GM19239 (cell line): ENCODE measurements at regions not wholly inside any gene's neighbourhood (a gene's known extent, or its start where the extent isn't known, plus 50 kb on each side); places are given as distances from the start of the nearest gene placed in this dataset.
"Not testable (repeated sequence)": the region's sequence is repeated elsewhere in the genome, so short reads cannot be mapped to it uniquely, and the experiment has no call there.

Source experiments
- DNase-seq: peaks from one replicate; pipeline ENCODE4 v3.0.0; 2011; ENCODE audit warnings: low spot score; ENCODE audit not compliant: insufficient read length
- FAIRE-seq: peaks from 2 replicates; lab custom pipeline; 2011; peaks lifted over from hg19 to GRCh38; lab: Jason Lieb, UNC

DNA sequence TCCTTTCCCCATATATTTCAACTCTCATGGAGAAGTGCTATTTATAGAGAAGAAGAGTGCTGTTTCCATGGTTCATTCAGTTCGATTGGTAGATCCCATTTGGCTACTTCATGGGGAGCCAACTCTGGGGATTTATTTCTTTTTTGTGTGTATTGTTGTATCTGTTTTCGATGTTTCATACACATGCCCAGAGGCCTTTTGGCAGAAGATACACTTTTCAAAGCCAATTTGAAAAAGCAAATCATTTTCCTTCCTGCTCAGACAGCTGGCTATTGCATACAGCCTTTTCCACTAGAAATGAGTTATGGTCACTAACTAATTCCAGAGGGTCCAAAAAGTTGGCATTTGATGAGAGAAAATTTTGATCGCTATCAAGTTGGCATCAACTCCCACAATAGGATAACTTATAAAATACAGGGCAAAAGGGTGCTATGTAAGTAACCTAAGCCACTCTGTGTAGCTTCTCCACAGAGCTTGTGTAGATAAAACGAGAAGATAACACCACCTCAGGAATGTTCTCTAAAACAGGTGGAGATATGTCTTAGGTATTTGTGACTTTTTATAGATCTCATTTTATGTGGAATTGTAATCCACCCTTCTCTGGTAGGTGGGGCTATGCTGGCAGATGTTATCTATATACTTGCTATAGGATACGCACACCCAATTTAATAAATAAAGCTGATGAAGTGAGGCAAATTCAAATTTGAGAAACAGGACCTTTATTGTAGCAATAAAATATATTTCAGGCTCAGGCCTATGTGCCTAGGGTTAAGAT is 798.5 kb downstream of the SATB2 start:
- DNase-seq = no peak
- no peak for FAIRE-seq

GRCh38 chr2:198657512-198658121 is 800.1 kb downstream of the SATB2 start:
- no peak for FAIRE-seq
- no peak for DNase-seq

DNA sequence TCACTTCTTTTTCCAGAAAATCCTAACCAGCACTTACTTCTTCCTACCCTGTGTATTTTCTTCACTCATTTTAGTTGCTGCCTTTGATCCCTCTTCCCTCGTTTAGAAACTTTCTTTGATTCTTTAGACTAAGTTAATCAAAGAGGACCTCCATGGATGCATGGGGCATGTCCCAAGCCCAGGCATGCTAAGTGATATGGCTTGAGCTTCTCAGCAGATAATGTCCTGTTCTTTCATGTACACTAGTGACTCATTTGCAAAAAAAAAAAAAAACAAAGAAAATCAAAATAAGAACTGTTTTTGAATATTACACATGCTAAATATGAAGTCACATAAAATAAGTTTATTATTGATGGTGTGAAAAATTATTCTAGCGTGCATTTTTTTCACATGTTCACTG is 800.9 kb downstream of the SATB2 start:
- FAIRE-seq (no peak), DNase-seq (no peak)

GRCh38 chr2:198654646-198655045 is 803.1 kb downstream of the SATB2 start:
- FAIRE-seq = no peak
- no peak for DNase-seq

DNA sequence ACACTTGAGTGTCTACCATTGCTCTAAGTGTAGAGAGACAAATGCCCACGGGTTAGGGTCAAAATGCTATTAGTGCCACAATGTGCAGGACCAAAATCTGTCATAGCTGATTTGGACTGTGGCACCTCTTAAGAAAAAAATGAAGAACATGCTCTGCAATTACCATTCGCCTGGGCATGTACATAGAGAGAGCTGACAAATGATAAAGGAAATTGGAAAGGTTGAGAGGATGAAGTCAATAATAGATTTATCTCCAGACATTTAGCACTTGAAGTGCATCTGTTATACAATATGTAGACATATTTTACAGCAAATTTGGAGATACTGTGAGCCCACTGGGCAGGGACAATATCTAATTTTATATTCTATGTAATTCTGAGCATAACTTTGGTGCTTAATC is 804.4 kb downstream of the SATB2 start:
- FAIRE-seq (no peak), DNase-seq (no peak)

GRCh38 chr2:198652461-198652860 is 805.3 kb downstream of the SATB2 start:
- DNase-seq (no peak), FAIRE-seq (no peak)

DNA sequence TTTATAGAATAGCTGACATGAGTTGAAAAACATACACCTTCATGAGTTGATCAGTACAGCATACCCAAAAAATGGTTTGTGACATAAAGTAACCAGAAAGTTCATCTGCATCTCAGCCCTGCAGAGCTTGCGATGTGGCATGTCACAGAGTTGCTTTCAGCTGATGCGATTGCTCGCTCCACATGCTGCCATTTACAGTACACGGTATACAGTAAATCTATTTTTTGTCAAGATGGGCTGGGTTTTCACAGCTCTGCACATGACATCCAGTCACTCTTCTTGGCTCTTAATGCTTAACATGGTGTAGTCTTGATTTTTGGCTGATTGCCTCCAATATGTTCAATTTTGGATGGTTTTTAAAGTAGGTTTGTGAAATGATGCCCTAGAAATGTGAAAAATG is 811.9 kb downstream of the SATB2 start:
- FAIRE-seq = no peak
- DNase-seq = no peak

DNA sequence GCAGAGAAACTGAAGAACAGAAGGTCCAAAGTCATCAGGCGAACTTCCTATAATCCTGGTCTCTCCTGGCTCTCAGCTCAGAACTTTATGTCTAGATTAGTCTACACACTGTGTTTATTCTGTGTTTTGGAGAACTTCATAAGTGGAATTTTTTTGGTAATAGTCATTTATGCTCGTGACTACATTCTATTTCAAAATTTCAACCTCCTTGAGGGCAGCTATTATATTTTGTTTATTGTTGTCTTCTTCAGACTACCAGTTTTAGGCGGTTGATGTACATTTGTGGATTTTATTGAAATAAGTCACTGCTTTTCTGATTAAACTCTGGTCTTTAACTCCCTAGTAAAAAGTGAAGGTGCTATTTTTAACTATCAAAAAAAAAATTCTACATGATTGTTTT is 816.6 kb downstream of the SATB2 start:
- no peak for FAIRE-seq
- no peak for DNase-seq

DNA sequence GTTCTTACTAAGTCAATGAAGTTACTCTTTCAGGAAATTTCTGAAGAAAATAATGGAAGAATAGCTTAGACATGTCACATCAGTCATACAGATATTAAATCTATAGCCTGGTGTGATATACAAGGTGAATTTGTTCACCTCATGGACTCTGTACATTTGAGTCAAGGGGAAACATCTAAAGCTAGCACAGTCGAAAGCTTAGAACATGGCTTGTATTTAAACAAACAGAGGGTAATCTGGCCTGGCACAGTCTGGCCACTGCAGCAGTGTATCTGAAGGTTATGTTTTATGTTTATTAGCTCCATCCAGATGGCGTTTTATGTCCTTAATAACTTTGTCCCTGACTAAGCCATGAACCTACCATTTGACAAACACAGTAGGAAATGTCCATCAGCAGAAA is 817.3 kb downstream of the SATB2 start:
- no peak for FAIRE-seq

GRCh38 chr2:198639580-198639979 is 818.2 kb downstream of the SATB2 start:
- DNase-seq (no peak), FAIRE-seq (no peak)

More for the DNA sequence above, 817.3 kb downstream of the SATB2 start:
- DNase-seq = no peak

- FAIRE-seq = no peak
- DNase-seq = no peak
These were observed 819.2 kb downstream of the SATB2 start for GRCh38 chr2:198638577-198638976.

- FAIRE-seq (no peak), DNase-seq (no peak)
These were observed 826.0 kb downstream of the PLCL1 start for GRCh38 chr2:198630384-198630783.

DNA sequence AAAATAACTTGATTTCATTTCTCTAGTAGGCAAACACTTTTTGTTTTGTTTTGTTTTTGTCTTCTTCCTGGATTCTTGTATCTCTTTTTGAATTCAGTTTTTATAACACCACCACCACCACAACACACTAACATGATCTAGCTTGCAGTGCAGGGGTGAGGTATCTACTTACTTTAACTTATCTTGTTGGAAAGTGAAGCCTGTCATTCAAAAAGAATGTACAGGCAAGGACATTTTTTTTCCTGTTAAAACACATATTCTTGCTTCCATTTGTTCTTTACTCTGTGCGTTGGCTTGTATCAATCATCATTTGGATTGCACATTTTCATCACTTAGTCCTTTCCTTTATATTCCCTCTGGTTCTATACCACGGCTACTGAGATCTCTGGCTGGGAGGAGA is 824.2 kb downstream of the PLCL1 start:
- FAIRE-seq = no peak
- no peak for DNase-seq

DNA sequence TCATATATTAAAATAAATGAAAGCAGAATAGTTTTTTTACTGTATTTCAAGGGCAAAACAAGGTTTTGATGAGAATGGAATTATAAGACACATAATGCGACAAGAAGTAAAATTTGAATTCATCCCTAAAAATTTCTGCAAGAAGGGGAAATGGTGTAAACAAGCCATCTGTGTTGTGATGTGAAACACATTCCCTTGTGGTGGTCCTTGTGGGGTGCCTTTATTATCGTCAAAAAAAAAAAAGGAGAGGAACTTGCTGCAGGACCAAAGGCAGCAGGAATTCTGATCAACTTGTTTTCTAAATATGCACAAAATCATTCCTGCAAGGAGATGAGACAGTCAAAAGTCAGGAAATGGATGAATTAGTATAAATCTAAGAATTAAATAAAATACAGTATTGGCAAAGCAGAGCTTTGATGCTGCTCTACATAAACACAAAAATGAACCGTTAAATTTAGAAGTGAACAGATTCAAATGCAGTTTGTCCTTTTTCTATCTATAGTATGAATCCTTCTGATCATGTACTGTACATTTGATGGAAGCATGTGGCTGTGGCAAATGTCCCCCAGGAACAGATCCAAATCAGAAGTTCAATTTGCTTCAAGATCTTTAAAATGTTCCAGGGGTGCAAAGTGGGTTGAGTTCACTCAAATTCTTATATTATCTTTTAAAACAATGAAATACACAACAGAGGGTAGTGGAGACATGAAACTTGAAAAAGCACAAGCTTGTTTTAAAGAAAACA is 818.8 kb downstream of the PLCL1 start:
- DNase-seq (no peak), FAIRE-seq (no peak)

DNA sequence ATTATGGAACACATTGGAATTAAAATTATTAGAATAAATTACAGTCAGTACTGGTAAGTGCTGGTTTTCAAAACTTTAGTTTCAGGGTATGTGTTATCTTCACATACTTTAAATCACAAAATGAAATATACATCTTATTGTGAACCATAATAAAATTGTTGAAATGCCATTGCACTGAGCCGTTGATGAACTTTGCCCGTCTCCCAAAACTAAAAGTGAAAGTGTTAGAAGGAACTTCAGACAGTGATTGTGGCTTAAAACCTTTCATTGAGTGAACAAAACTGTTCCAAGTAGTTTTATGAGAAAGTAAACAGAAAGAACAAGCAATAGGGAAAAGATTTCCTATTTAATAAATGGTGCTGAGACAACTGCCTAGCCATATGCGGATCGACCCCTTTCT is 811.6 kb downstream of the PLCL1 start:
- FAIRE-seq = no peak
- no peak for DNase-seq

DNA sequence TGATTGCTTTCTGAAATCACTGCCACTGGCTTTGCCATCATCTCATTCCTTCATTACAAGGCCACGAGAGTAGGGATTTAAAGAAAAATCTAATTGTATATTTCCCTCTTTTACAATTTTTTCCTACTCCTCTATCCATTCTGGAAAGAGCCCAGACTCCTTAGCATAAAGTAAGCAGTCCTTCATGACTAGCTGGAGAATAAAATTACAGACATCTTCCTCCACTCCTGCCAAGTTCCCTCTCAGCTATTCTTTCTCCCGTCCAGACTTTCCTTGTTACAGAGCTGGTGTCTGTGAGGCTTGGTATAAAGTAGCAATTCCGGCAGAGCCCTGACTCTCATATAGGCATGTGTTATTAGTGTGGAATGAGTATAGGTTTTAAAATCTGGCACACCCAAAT is 806.8 kb downstream of the PLCL1 start:
- FAIRE-seq = no peak

DNA sequence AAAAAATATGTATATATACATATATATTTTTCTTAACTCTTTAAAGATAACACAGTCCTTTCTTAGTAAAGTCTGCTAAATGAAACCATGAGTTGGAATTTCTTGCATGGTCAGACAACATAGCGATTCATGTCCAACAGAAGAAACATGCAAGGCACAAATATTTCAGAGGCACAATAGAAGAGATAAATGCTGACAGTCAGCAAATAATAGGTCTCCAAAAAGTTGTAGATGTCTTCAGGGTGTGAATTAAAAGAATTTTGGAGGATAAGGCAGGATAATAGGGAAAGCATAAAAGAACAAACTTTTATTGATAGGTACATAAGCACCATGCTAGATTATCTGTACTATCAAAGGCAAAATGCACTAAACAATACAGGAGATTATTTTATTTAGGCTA is 800.2 kb downstream of the PLCL1 start:
- FAIRE-seq = no peak

More for the DNA sequence above, 806.8 kb downstream of the PLCL1 start:
- no peak for DNase-seq

GRCh38 chr2:198602986-198603385 is 798.6 kb downstream of the PLCL1 start:
- FAIRE-seq, DNase-seq: not testable (repeated sequence)

More for the DNA sequence above, 800.2 kb downstream of the PLCL1 start:
- DNase-seq = no peak

- DNase-seq (no peak), FAIRE-seq (no peak)
These were observed 793.3 kb downstream of the PLCL1 start for GRCh38 chr2:198597648-198598047.

DNA sequence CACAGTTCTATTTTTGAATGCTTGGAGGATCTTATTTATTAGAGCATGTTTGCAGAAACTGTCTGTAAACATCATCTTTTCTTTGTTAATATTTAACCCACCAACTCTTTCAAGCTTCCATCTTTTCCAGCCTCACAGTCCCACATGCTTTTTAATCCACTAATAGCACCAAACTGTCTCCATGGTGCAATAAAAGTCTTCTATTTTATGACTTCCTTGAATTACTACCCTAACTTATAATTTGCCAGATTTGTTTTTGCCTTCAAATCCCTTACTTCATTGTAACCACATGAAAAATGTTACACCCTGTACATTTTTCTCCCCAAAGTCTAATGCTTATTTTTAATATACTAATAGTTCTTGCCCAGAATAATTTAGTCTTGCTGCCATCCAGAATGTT is 792.6 kb downstream of the PLCL1 start:
- DNase-seq (no peak), FAIRE-seq (no peak)

GRCh38 chr2:198595721-198596120 is 791.3 kb downstream of the PLCL1 start:
- FAIRE-seq = no peak
- DNase-seq = no peak
